GM06990 (cell line): ENCODE measurements at regions not wholly inside any gene's neighbourhood (a gene's known extent, or its start where the extent isn't known, plus 50 kb on each side); places are given as distances from the start of the nearest gene placed in this dataset.

ENCODE experiments used
- DNase-seq: peaks from one replicate; pipeline ENCODE4 v3.0.0-alpha.2; 2011; ENCODE audit not compliant: insufficient read length; ENCODE audit errors: extremely low read depth
- H3K27me3 ChIP-seq: replicated peaks from 2 replicates; pipeline ENCODE4 v1.6.0; 2011; ENCODE audit warnings: low read length; ENCODE audit not compliant: control insufficient read depth, insufficient read depth
- H3K36me3 ChIP-seq: 2 replicates; pipeline ENCODE4 v1.5.1; 2011; ENCODE audit warnings: low read length; ENCODE audit not compliant: control insufficient read depth, insufficient read depth
- H3K4me3 ChIP-seq: replicated peaks from 2 replicates; pipeline ENCODE4 v1.5.1; 2011; ENCODE audit warnings: low read depth, mild to moderate bottlenecking, control low read depth, low read length
- CTCF ChIP-seq: IDR thresholded peaks from 2 replicates; pipeline ENCODE4 v1.5.1; 2011; ENCODE audit warnings: low read length, control low read depth, mild to moderate bottlenecking, inconsistent platforms; ENCODE audit not compliant: insufficient read depth, poor library complexity, severe bottlenecking

GRCh38 chr2:145854039-145854755 is 1334.3 kb upstream of the ZEB2 start:
- H3K36me3 ChIP-seq, result no peaks in the 10 kb centered on the region
- TF ChIP-seq CTCF, result no peak
- H3K27me3 ChIP-seq, result no peaks in the 10 kb centered on the region
- H3K4me3 ChIP-seq, result no peak overlapping the region
- DNase-seq, result no peak

- no peak for DNase-seq
- H3K27me3 ChIP-seq, result no peaks in the 10 kb centered on the region
- no peak for TF ChIP-seq CTCF
- no peak overlapping the region for H3K4me3 ChIP-seq
- no peaks in the 10 kb centered on the region for H3K36me3 ChIP-seq
These were observed 1331.8 kb upstream of the ZEB2 start for GRCh38 chr2:145851730-145852129.

- Histone ChIP-seq H3K27me3 (no peaks in the 10 kb centered on the region), H3K4me3 (no peak overlapping the region), H3K36me3 (no peaks in the 10 kb centered on the region)
- TF ChIP-seq CTCF, result no peak
- no peak for DNase-seq
These were observed 1329.5 kb upstream of the ZEB2 start for GRCh38 chr2:145849466-145849865.

- Histone ChIP-seq H3K27me3 (no peaks in the 10 kb centered on the region), H3K36me3 (no peaks in the 10 kb centered on the region), H3K4me3 (no peak overlapping the region)
- DNase-seq, result no peak
- no peak for TF ChIP-seq CTCF
These were observed 1327.1 kb upstream of the ZEB2 start for GRCh38 chr2:145846982-145847381.

GRCh38 chr2:145845923-145846322 is 1326.0 kb upstream of the ZEB2 start:
- TF ChIP-seq CTCF, result no peak
- Histone ChIP-seq H3K36me3 (no peaks in the 10 kb centered on the region), H3K27me3 (no peaks in the 10 kb centered on the region), H3K4me3 (no peak overlapping the region)
- DNase-seq, result no peak
